ENCODE measurements at regions not wholly inside any gene's neighbourhood (a gene's known extent, or its start where the extent isn't known, plus 50 kb on each side); places are given as distances from the start of the nearest gene placed in this dataset.

- no peaks in the 10 kb centered on the region for H3K36me3 Mint-ChIP-seq
- TF ChIP-seq CTCF (conservative IDR thresholded peaks at IDR 0.05): no peak
- no peaks in the 10 kb centered on the region for H3K27me3 Mint-ChIP-seq
- DNase-seq (ENCODE audit: extremely low spot score, unreplicated experiment): no peak
- H3K4me1 Mint-ChIP-seq (ENCODE audit: unreplicated experiment): no peaks in the 10 kb centered on the region
- no peak overlapping the region for H3K4me3 Mint-ChIP-seq
- peak overlapping the region; percentile 23 for H3K27ac Mint-ChIP-seq
- H3K9me3 Mint-ChIP-seq: peaks cover 4% of the 10 kb centered on the region
These were observed 454.7 kb downstream of the TFAP2B start for GRCh38 chr6:51273228-51273961.

GRCh38 chr6:51277474-51277873, 458.8 kb downstream of the TFAP2B start:
- H3K27ac Mint-ChIP-seq: no peak overlapping the region
- H3K27me3 Mint-ChIP-seq: no peaks in the 10 kb centered on the region
- DNase-seq (ENCODE audit: extremely low spot score, unreplicated experiment): no peak
- no peak for TF ChIP-seq CTCF (conservative IDR thresholded peaks at IDR 0.05)
- peaks cover 5% of the 10 kb centered on the region for H3K4me1 Mint-ChIP-seq (ENCODE audit: unreplicated experiment)
- H3K9me3 Mint-ChIP-seq: no peaks in the 10 kb centered on the region
- H3K4me3 Mint-ChIP-seq: no peak overlapping the region
- no peaks in the 10 kb centered on the region for H3K36me3 Mint-ChIP-seq

GRCh38 chr6:51282026-51282425, 463.4 kb downstream of the TFAP2B start:
- Mint-ChIP-seq H3K36me3 (no peaks in the 10 kb centered on the region), H3K27me3 (no peaks in the 10 kb centered on the region), H3K9me3 (no peaks in the 10 kb centered on the region), H3K4me1 (ENCODE audit: unreplicated experiment) (peaks cover 5% of the 10 kb centered on the region), H3K27ac (no peak overlapping the region), H3K4me3 (no peak overlapping the region)
- DNase-seq (ENCODE audit: extremely low spot score, unreplicated experiment): no peak
- no peak for TF ChIP-seq CTCF (conservative IDR thresholded peaks at IDR 0.05)

- no peaks in the 10 kb centered on the region for H3K9me3 Mint-ChIP-seq
- no peak overlapping the region for H3K27ac Mint-ChIP-seq
- peaks cover 5% of the 10 kb centered on the region for H3K4me1 Mint-ChIP-seq (ENCODE audit: unreplicated experiment)
- DNase-seq (ENCODE audit: extremely low spot score, unreplicated experiment): no peak
- H3K4me3 Mint-ChIP-seq: no peak overlapping the region
- no peak for TF ChIP-seq CTCF (conservative IDR thresholded peaks at IDR 0.05)
- no peaks in the 10 kb centered on the region for H3K36me3 Mint-ChIP-seq
- H3K27me3 Mint-ChIP-seq: no peaks in the 10 kb centered on the region
These were observed 465.2 kb downstream of the TFAP2B start for GRCh38 chr6:51283723-51284355.

GRCh38 chr6:51285876-51286275, 467.2 kb downstream of the TFAP2B start:
- no peak for DNase-seq (ENCODE audit: extremely low spot score, unreplicated experiment)
- H3K9me3 Mint-ChIP-seq: no peaks in the 10 kb centered on the region
- H3K27me3 Mint-ChIP-seq: no peaks in the 10 kb centered on the region
- no peak overlapping the region for H3K4me3 Mint-ChIP-seq
- no peaks in the 10 kb centered on the region for H3K4me1 Mint-ChIP-seq (ENCODE audit: unreplicated experiment)
- no peak overlapping the region for H3K27ac Mint-ChIP-seq
- TF ChIP-seq CTCF (conservative IDR thresholded peaks at IDR 0.05): no peak
- no peaks in the 10 kb centered on the region for H3K36me3 Mint-ChIP-seq
